ENCODE measurements at regions not wholly inside any gene's neighbourhood (a gene's known extent, or its start where the extent isn't known, plus 50 kb on each side); places are given as distances from the start of the nearest gene placed in this dataset.

- TF ChIP-seq CTCF (IDR thresholded peaks at IDR 0.05) (no peak), USF2 (IDR thresholded peaks at IDR 0.05; ENCODE audit: borderline replicate concordance, low read depth, low read length) (no peak), FOXJ3 (CRISPR knock-in tag; IDR thresholded peaks at IDR 0.05) (no peak), TAF1 (IDR thresholded peaks at IDR 0.05; ENCODE audit: borderline replicate concordance, low read depth, low read length) (no peak), EP300 (IDR thresholded peaks at IDR 0.05; ENCODE audit: borderline replicate concordance in 1 of 2, low read depth in 1 of 2, low read length in 1 of 2) (no peak), SMC3 (IDR thresholded peaks at IDR 0.05; ENCODE audit: low read depth, low read length) (no peak), RAD21 (IDR thresholded peaks at IDR 0.05; ENCODE audit: low read length) (no peak), REST (IDR thresholded peaks at IDR 0.05; ENCODE audit: low read depth, low read length) (no peak), MAX (IDR thresholded peaks at IDR 0.05; ENCODE audit: low read depth) (no peak), PBX3 (IDR thresholded peaks at IDR 0.05) (no peak), POLR2AphosphoS5 (IDR thresholded peaks at IDR 0.05; ENCODE audit: low read depth, low read length) (no peak), NFIC (IDR thresholded peaks at IDR 0.05; ENCODE audit: borderline replicate concordance) (no peak), ZBTB33 (IDR thresholded peaks at IDR 0.05; ENCODE audit: borderline replicate concordance, low read depth) (no peak)
Measured at GRCh38 chr6:113147544-113147943, 709.6 kb upstream of the MARCKS start.

Measured in SK-N-SH (cell line).